ENCODE measurements at regions not wholly inside any gene's neighbourhood (a gene's known extent, or its start where the extent isn't known, plus 50 kb on each side); places are given as distances from the start of the nearest gene placed in this dataset.

- H3K4me1 ChIP-seq (ENCODE audit: control insufficient read depth in 1 of 2, insufficient read depth in 2 of 2, low read length in 2 of 2) = peaks cover 9 to 13% of the 10 kb centered on the region in 2 experiments
- ChIA-PET RAD21 (ENCODE audit: low non-redundant PET in 1 of 2, low total read pairs in 2 of 2, uncharacterized antibody in 2 of 2, unreplicated experiment in 2 of 2) (no interaction called here), CTCF (no interaction called here), POLR2A (no interaction called here)
- intact Hi-C loops (cut with micrococcal nuclease) = no loop called here
- H4K20me1 ChIP-seq (ENCODE audit: insufficient read depth) = no peaks in the 10 kb centered on the region
- no peaks in the 10 kb centered on the region for H3K9me3 ChIP-seq (ENCODE audit: control insufficient read depth in 1 of 2, insufficient read depth in 1 of 2, low read depth in 1 of 2, low read length in 2 of 2)
- H3K4me2 ChIP-seq (ENCODE audit: low read length) = no peak overlapping the region
- H3K27ac ChIP-seq (ENCODE audit: low read depth, low read length) = no peak overlapping the region
- no peak for TF ChIP-seq ATF3 (IDR thresholded peaks at IDR 0.05)
- TF ChIP-seq EZH2phosphoT487 (IDR thresholded peaks at IDR 0.05; ENCODE audit: borderline replicate concordance) = no peak
- TF ChIP-seq JUND (IDR thresholded peaks at IDR 0.05) = no peak
- TF ChIP-seq RAD21 (IDR thresholded peaks at IDR 0.05; ENCODE audit: low read depth) = no peak
- no peak for TF ChIP-seq CTCF (IDR thresholded peaks at IDR 0.05 in 2 of 3, conservative IDR thresholded peaks at IDR 0.05 in 1 of 3; ENCODE audit: borderline replicate concordance in 1 of 3, insufficient read depth in 1 of 3, low read depth in 2 of 3, low read length in 2 of 3)
- no peak for TF ChIP-seq ZBTB33 (IDR thresholded peaks at IDR 0.05; ENCODE audit: extremely low read depth, insufficient replicate concordance, low read length)
- no peak for TF ChIP-seq FOSL1 (IDR thresholded peaks at IDR 0.05; ENCODE audit: low read depth)
- no peak for TF ChIP-seq YY1 (IDR thresholded peaks at IDR 0.05; ENCODE audit: extremely low read depth, insufficient replicate concordance, low read depth, low read length)
- TF ChIP-seq SP1 (IDR thresholded peaks at IDR 0.05; ENCODE audit: low read depth) = no peak
- no peak for TF ChIP-seq TCF7L2 (IDR thresholded peaks at IDR 0.05; ENCODE audit: borderline replicate concordance, extremely low read depth, insufficient read depth, insufficient read length)
- H2AFZ ChIP-seq (ENCODE audit: low read depth, low read length, poor library complexity, severe bottlenecking) = no peak overlapping the region
- H3K9ac ChIP-seq (ENCODE audit: low read length) = no peak overlapping the region
- ATAC-seq (no peak), DNase-seq (ENCODE audit: low read depth, low spot score) (no peak)
- H3K36me3 ChIP-seq (ENCODE audit: control insufficient read depth in 1 of 2, insufficient read depth in 2 of 2, low read length in 2 of 2) = no peaks in the 10 kb centered on the region
- no peak overlapping the region for H3K4me3 ChIP-seq (replicated peaks in 1 of 2; ENCODE audit: low read depth in 1 of 2, low read length in 2 of 2)
- H3K27me3 ChIP-seq (ENCODE audit: insufficient read depth, low read length) = peaks cover 18% of the 10 kb centered on the region
- H3K9me2 ChIP-seq (ENCODE audit: insufficient read depth) = no peaks in the 10 kb centered on the region
- H3K79me2 ChIP-seq (ENCODE audit: insufficient read depth, low read length) = no peaks in the 10 kb centered on the region
- no TSS peak for BruUV-seq (replicated peaks)
These were observed 171.5 kb upstream of the B3GAT1 start for GRCh38 chr11:134583397-134583990.

Data from HCT116 (cell line).